C4-2B (cell line): ENCODE measurements at regions not wholly inside any gene's neighbourhood (a gene's known extent, or its start where the extent isn't known, plus 50 kb on each side); places are given as distances from the start of the nearest gene placed in this dataset.

ENCODE experiments used
- H3K27ac ChIP-seq: fragments of 450-650 bp; 2 replicates; pipeline ENCODE4 v1.5.1; 2017
- ZFX ChIP-seq: fragments of 450-650 bp; IDR thresholded peaks from 2 replicates; pipeline ENCODE4 v1.6.1; 2017
- TF ChIP-seq, protein P1 (sequence below): fragments of 450-650 bp; conservative IDR thresholded peaks from 2 replicates; pipeline ENCODE4 v1.5.1; 2017; ENCODE audit warnings: mild to moderate bottlenecking

DNA sequence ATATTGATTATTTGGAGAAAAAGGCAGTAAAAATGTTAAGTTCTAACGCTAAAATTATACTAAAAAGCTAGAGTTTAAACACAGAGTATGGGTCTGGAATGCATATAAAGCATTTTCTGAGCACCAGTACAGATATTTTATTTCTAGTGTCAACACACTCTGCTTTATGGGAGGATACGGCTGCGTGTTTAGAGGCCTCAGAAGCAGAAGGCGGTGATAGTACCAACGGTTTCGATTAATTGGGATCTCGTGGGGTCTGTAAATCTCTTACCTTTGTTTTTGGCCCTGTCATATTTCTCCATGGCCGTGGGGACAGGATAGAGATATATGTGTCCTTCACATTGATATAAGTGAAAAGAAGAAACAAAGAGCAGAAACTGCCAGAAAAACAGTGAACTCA is 206.8 kb upstream of the NTM start:
- H3K27ac ChIP-seq: no peak overlapping the region
- TF ChIP-seq ZFX: no peak
- TF ChIP-seq, protein P1, sequence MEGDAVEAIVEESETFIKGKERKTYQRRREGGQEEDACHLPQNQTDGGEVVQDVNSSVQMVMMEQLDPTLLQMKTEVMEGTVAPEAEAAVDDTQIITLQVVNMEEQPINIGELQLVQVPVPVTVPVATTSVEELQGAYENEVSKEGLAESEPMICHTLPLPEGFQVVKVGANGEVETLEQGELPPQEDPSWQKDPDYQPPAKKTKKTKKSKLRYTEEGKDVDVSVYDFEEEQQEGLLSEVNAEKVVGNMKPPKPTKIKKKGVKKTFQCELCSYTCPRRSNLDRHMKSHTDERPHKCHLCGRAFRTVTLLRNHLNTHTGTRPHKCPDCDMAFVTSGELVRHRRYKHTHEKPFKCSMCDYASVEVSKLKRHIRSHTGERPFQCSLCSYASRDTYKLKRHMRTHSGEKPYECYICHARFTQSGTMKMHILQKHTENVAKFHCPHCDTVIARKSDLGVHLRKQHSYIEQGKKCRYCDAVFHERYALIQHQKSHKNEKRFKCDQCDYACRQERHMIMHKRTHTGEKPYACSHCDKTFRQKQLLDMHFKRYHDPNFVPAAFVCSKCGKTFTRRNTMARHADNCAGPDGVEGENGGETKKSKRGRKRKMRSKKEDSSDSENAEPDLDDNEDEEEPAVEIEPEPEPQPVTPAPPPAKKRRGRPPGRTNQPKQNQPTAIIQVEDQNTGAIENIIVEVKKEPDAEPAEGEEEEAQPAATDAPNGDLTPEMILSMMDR: no peak

DNA sequence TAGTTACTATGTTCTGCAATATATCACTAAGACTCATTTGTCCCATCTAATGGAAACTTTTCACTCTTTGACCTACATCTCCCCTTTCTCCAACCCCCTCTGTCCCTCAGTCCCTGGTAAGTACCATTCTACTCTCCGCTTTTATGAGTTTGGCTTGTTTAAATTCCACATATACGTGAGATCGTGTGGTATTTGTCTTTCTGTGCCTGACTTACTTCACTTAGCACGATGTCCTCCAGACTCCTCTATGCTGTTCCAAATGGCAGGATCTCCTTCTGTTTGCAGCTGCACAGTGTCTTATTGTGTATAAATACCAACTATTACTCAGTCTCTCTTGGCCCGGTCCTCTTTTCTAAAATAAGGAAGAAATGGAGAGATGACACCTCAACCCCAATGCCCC is 205.4 kb upstream of the NTM start:
- no peak overlapping the region for H3K27ac ChIP-seq
- no peak for TF ChIP-seq ZFX
- TF ChIP-seq, protein P1: no peak

DNA sequence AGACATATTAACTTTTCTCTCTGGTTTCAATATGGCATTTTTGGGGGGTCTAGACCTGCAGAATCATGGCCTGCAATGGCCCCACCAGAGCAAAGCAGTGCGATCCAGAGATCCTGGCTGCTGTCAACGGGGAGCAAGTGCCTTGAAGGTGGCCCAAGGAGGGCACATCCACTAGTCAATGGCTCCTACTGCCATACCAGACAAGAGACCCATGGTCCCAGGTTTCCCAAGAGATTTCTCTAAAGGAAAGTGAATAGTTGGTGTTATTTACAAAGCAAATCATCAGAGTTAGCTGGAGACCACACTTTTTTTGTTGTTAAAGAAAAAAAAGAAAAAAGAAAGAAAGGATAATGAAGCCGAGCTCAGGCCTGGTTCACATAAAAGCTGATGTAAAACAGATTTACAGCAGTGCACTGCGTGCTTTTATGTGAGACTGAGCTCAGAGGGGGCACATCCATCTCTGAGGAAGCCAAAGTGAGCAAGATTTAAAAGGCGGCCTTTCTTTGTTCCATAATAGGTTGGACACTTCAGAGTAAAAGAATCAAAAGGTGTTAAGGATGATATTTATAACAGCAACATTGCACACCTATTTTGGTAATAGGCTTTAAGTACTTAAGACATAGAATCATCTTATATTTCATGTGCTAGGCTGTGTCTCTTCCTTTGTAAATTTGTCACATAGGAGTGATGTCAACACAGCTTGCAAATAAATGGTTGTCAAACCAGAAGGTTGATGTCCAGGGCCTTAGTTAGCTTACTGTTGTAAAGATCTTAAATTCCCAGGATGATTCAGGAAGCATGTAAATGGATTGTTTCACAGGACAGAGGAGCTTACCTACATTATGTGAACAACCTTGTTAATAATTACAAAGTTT is 201.3 kb upstream of the NTM start:
- TF ChIP-seq ZFX: no peak
- H3K27ac ChIP-seq: no peak overlapping the region

DNA sequence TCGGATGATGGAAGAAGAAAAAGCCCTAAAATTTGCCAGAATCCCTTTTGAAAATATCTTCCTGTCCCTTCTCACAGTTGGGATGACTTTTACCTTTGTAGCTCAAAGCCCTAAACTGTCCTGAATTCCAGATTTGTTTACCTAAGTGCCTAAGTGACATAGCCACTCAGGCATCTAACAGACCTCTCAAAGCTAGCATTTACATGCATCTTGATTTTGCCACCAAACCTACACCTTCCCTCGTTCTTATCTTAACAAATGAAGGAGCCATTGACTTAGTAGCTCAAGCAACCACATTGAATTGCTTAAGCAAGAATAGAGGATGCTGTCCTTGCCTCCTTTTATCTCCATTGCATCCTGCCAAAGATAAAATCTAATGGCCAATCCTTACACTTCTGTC is 198.4 kb upstream of the NTM start:
- TF ChIP-seq, protein P1: no peak
- no peak for TF ChIP-seq ZFX
- H3K27ac ChIP-seq: no peak overlapping the region

DNA sequence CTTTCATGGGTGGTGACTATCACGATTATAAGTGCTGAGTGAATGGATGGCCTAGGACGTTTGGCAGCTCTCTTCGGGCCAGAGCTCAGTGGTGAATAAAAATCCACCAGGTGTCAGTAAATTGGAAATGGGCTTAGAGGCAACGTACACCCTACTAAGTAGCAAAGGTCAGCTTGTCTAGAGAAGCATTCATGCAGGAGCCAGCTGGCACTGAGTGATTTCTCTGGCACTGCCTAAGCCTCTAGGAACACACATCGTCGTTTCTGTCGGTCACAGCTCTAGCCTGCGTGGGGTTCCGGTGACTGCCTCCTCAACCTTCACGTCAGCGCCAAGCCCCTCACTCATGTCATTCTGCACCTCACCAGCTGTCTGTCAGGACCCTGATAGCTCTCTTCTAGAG is 192.4 kb upstream of the NTM start:
- TF ChIP-seq ZFX: no peak
- TF ChIP-seq, protein P1: no peak
- no peak overlapping the region for H3K27ac ChIP-seq

DNA sequence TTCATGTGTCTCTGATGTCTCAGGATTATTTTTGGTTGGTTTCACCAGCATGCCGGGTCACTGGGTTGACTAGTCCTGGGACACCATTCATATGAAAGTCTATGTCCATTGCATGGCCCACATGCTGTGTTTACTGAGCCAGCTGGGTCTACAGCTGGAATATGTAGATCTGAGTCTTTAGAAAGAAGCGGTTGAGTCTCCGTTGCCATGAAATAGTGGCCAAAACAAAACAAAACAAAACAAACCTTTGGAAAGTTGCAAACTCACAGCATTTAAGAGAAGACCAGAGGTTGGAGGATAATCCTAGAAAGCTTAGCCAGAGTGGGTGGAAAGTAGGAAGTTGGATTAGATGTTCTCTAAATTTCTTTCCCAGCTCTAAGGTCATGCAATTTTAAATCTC is 191.8 kb upstream of the NTM start:
- TF ChIP-seq, protein P1: no peak
- TF ChIP-seq ZFX: no peak
- H3K27ac ChIP-seq: no peak overlapping the region

DNA sequence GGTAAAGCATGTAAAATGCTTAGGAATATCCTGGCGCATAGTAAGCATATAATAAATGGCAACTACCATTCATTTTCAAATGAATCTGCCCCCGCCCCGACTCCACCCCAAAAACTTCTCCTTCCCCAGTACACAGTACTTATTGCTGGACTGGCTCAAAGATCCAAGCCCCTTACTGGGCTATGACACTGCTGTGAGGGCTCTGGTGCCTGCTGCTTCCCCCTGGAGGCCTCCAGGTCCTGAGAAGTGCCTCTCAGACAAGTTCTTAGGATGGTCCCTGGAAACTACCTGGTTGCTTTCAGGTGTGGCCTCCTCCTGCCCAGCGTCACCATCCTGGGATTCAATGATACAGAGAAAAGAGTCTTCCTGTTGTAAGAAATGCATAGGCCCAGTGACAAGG is 190.6 kb upstream of the NTM start:
- TF ChIP-seq, protein P1: no peak

DNA sequence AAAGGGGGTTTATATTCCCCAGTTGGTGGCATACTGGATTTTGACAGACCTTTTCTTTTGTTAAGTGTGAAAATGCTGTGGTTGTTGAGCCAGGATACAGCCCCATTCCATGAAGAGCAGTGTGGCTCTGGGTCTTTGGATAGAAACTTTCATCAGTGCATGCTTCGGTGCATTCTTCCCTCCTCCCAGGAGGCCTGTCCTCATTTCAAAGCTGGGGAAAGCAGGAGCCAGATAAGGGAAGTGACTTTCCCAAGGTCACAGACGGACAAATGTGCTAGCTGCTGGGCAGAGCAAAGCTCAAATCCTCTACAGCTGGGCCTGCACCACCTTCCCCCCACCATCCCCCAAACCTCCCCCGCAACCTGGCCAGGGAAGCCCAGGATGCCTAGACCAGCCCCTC is 184.5 kb upstream of the NTM start:
- H3K27ac ChIP-seq: no peak overlapping the region
- no peak for TF ChIP-seq ZFX
- TF ChIP-seq, protein P1: no peak

More for the DNA sequence above, 190.6 kb upstream of the NTM start:
- H3K27ac ChIP-seq: no peak overlapping the region
